ENCODE measurements at regions not wholly inside any gene's neighbourhood (a gene's known extent, or its start where the extent isn't known, plus 50 kb on each side); places are given as distances from the start of the nearest gene placed in this dataset.

DNA sequence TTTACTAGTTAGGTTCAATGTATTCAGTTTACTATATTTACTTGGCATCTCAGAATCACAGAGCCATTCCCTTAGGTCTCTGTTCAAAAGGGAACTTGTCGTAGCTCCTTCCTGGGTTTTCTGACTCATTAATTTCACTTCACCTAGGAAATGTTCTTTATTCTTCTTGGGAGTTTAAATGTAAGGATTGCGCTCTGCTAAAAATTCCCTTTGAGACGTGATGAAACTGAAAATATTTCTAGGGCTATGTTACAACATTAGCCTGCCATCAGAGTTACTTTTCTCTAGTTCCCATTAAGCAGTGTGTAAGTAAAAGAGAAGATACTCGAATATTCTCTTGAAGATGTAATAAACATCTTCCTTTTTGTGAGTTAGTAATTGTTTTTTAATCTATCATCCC lies 209.5 kb downstream of the CASP12 start:
- Histone ChIP-seq H3K9me3 (ENCODE audit: control insufficient read depth, low read length) (no peaks in the 10 kb centered on the region), H3K27ac (ENCODE audit: low read length, poor library complexity, severe bottlenecking) (no peak overlapping the region), H3K79me1 (replicated peaks; ENCODE audit: low read length, poor library complexity, severe bottlenecking) (no peaks in the 10 kb centered on the region), H2AFZ (ENCODE audit: low read depth, low read length) (no peak overlapping the region), H2AK5ac (ENCODE audit: low read length, severe bottlenecking) (no peak overlapping the region), H3K23ac (ENCODE audit: low read length in 2 of 2) (no peak overlapping the region), H2BK120ac (ENCODE audit: low read depth, low read length) (no peak overlapping the region), H3K4me1 (ENCODE audit: control insufficient read depth, insufficient read depth, low read depth, low read length) (no peaks in the 10 kb centered on the region), H2BK5ac (ENCODE audit: low read depth, low read length, poor library complexity, severe bottlenecking) (no peak overlapping the region), H3K27me3 (ENCODE audit: control insufficient read depth in 1 of 2, insufficient read depth in 1 of 2, low read length in 2 of 2) (no peaks in the 10 kb centered on the region), H3K4me2 (ENCODE audit: low read length, poor library complexity, severe bottlenecking) (no peak overlapping the region), H3K14ac (ENCODE audit: low read length in 2 of 2) (no peak overlapping the region), H3K9ac (ENCODE audit: low read length) (no peak overlapping the region), H3K18ac (ENCODE audit: low read depth in 1 of 2, low read length in 2 of 2) (no peak overlapping the region), H2BK15ac (ENCODE audit: low read depth, poor library complexity, severe bottlenecking) (no peak overlapping the region), H2BK12ac (ENCODE audit: low read length in 2 of 2) (no peak overlapping the region), H3K4ac (ENCODE audit: low read depth in 1 of 2, low read length in 2 of 2) (no peak overlapping the region), H3K36me3 (ENCODE audit: control insufficient read depth in 1 of 2, insufficient read depth in 2 of 2, low read depth in 1 of 2, low read length in 2 of 2) (no peaks in the 10 kb centered on the region), H4K8ac (ENCODE audit: low read length) (no peak overlapping the region), H3K4me3 (ENCODE audit: insufficient read depth in 1 of 2, low read depth in 1 of 2, low read length in 2 of 2) (no peak overlapping the region), H4K91ac (ENCODE audit: low read length) (no peak overlapping the region)
- no peak for DNase-seq
- WGBS: no CpG with 5 or more reads among the region's 4 CpGs

DNA sequence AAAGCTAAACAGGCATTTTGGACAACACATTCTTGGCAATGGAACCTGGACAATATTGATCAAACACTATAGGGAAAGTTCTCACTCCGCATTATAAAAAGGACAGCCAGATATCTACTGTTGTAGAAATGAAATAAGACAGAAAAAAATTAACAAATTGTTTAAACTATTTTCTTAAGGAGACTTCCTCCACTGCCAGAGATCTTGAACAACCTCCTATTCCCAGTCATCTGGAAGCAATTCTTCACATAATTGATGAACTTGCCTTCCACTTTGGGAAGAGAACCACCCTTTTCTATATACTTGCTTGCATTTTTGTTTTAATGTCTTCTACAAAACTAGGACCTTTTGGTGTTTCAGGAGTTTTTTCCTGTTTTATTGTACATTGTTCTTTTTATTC lies 216.1 kb downstream of the CASP12 start:
- H3K79me1 ChIP-seq (replicated peaks; ENCODE audit: low read length, poor library complexity, severe bottlenecking): no peaks in the 10 kb centered on the region
- H3K4me3 ChIP-seq (ENCODE audit: insufficient read depth in 1 of 2, low read depth in 1 of 2, low read length in 2 of 2): no peak overlapping the region
- no peak overlapping the region for H2BK12ac ChIP-seq (ENCODE audit: low read length in 2 of 2)
- no peak overlapping the region for H3K18ac ChIP-seq (ENCODE audit: low read depth in 1 of 2, low read length in 2 of 2)
- H3K9me3 ChIP-seq (ENCODE audit: control insufficient read depth, low read length): no peaks in the 10 kb centered on the region
- H2BK5ac ChIP-seq (ENCODE audit: low read depth, low read length, poor library complexity, severe bottlenecking): no peak overlapping the region
- H3K27me3 ChIP-seq (ENCODE audit: control insufficient read depth in 1 of 2, insufficient read depth in 1 of 2, low read length in 2 of 2): no peaks in the 10 kb centered on the region
- H4K91ac ChIP-seq (ENCODE audit: low read length): no peak overlapping the region
- no peak overlapping the region for H2BK15ac ChIP-seq (ENCODE audit: low read depth, poor library complexity, severe bottlenecking)
- no peak overlapping the region for H3K14ac ChIP-seq (ENCODE audit: low read length in 2 of 2)
- no peak overlapping the region for H3K9ac ChIP-seq (ENCODE audit: low read length)
- H2AFZ ChIP-seq (ENCODE audit: low read depth, low read length): no peak overlapping the region
- no peak overlapping the region for H2AK5ac ChIP-seq (ENCODE audit: low read length, severe bottlenecking)
- no peak overlapping the region for H3K4me2 ChIP-seq (ENCODE audit: low read length, poor library complexity, severe bottlenecking)
- no peak overlapping the region for H2BK120ac ChIP-seq (ENCODE audit: low read depth, low read length)
- H3K4me1 ChIP-seq (ENCODE audit: control insufficient read depth, insufficient read depth, low read depth, low read length): no peaks in the 10 kb centered on the region
- H3K23ac ChIP-seq (ENCODE audit: low read length in 2 of 2): no peak overlapping the region
- H4K8ac ChIP-seq (ENCODE audit: low read length): no peak overlapping the region
- H3K36me3 ChIP-seq (ENCODE audit: control insufficient read depth in 1 of 2, insufficient read depth in 2 of 2, low read depth in 1 of 2, low read length in 2 of 2): no peaks in the 10 kb centered on the region
- no peak overlapping the region for H3K4ac ChIP-seq (ENCODE audit: low read depth in 1 of 2, low read length in 2 of 2)
- no peak overlapping the region for H3K27ac ChIP-seq (ENCODE audit: low read length, poor library complexity, severe bottlenecking)
- WGBS: no CpG with 5 or more reads among the region's 1 CpG
- DNase-seq: no peak

DNA sequence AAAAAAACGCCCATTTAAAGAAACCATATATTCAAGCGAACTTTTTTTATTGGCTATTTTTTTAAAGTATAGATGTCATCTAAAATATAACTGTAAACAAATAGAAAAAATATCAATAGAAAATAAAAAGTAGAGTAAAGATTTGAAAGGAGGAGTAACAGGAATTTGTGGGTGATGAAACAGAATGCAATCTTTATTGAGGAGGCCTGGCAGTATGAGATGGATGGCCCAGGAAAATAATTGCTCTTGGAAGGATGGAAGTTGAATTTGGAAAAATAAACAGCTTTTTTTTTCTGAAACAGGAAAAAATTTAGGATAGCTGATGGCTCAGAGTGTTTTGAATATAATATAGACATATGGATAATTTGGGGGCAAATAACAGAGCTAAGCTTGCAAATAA lies 219.0 kb downstream of the CASP12 start:
- no peak for DNase-seq
- Histone ChIP-seq H3K4ac (ENCODE audit: low read depth in 1 of 2, low read length in 2 of 2) (no peak overlapping the region), H4K8ac (ENCODE audit: low read length) (no peak overlapping the region), H3K4me3 (ENCODE audit: insufficient read depth in 1 of 2, low read depth in 1 of 2, low read length in 2 of 2) (no peak overlapping the region), H4K91ac (ENCODE audit: low read length) (no peak overlapping the region), H3K18ac (ENCODE audit: low read depth in 1 of 2, low read length in 2 of 2) (no peak overlapping the region), H3K27ac (ENCODE audit: low read length, poor library complexity, severe bottlenecking) (no peak overlapping the region), H3K79me1 (replicated peaks; ENCODE audit: low read length, poor library complexity, severe bottlenecking) (no peaks in the 10 kb centered on the region), H3K9ac (ENCODE audit: low read length) (no peak overlapping the region), H2BK12ac (ENCODE audit: low read length in 2 of 2) (no peak overlapping the region), H3K9me3 (ENCODE audit: control insufficient read depth, low read length) (no peaks in the 10 kb centered on the region), H2BK5ac (ENCODE audit: low read depth, low read length, poor library complexity, severe bottlenecking) (no peak overlapping the region), H2BK15ac (ENCODE audit: low read depth, poor library complexity, severe bottlenecking) (no peak overlapping the region), H3K36me3 (ENCODE audit: control insufficient read depth in 1 of 2, insufficient read depth in 2 of 2, low read depth in 1 of 2, low read length in 2 of 2) (no peaks in the 10 kb centered on the region), H2AK5ac (ENCODE audit: low read length, severe bottlenecking) (no peak overlapping the region), H3K4me1 (ENCODE audit: control insufficient read depth, insufficient read depth, low read depth, low read length) (no peaks in the 10 kb centered on the region), H2AFZ (ENCODE audit: low read depth, low read length) (no peak overlapping the region), H2BK120ac (ENCODE audit: low read depth, low read length) (no peak overlapping the region), H3K23ac (ENCODE audit: low read length in 2 of 2) (no peak overlapping the region), H3K4me2 (ENCODE audit: low read length, poor library complexity, severe bottlenecking) (no peak overlapping the region), H3K14ac (ENCODE audit: low read length in 2 of 2) (no peak overlapping the region), H3K27me3 (ENCODE audit: control insufficient read depth in 1 of 2, insufficient read depth in 1 of 2, low read length in 2 of 2) (no peaks in the 10 kb centered on the region)
- WGBS: no CpG with 5 or more reads among the region's 2 CpGs

DNA sequence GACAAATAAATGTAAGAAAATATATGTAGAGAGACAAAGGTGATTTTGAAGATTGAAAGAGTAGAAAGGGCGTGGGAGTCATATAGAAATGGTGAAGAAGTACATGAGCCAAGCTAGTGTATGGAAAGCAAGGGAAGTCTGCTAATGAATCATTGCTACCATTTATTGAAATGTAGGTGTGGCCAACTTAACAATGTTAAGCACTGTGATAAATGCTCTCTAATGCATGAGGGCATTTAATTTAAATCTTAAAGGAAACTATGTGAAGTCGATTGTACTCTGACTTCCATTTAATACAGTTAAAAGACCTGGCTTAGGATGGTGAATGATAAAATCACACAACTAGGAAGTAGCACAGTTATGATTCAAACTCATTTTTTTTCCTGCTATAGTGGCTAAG lies 219.9 kb downstream of the CASP12 start:
- no peaks in the 10 kb centered on the region for H3K9me3 ChIP-seq (ENCODE audit: control insufficient read depth, low read length)
- WGBS: 93% methylated on average over 1 of the region's 2 CpGs
- no peaks in the 10 kb centered on the region for H3K36me3 ChIP-seq (ENCODE audit: control insufficient read depth in 1 of 2, insufficient read depth in 2 of 2, low read depth in 1 of 2, low read length in 2 of 2)
- H3K79me1 ChIP-seq (replicated peaks; ENCODE audit: low read length, poor library complexity, severe bottlenecking): no peaks in the 10 kb centered on the region
- no peak for DNase-seq
- no peak overlapping the region for H2BK120ac ChIP-seq (ENCODE audit: low read depth, low read length)
- no peak overlapping the region for H4K8ac ChIP-seq (ENCODE audit: low read length)
- no peak overlapping the region for H3K4me2 ChIP-seq (ENCODE audit: low read length, poor library complexity, severe bottlenecking)
- H3K9ac ChIP-seq (ENCODE audit: low read length): no peak overlapping the region
- no peak overlapping the region for H2AK5ac ChIP-seq (ENCODE audit: low read length, severe bottlenecking)
- no peak overlapping the region for H2BK12ac ChIP-seq (ENCODE audit: low read length in 2 of 2)
- H3K23ac ChIP-seq (ENCODE audit: low read length in 2 of 2): no peak overlapping the region
- no peak overlapping the region for H3K4me3 ChIP-seq (ENCODE audit: insufficient read depth in 1 of 2, low read depth in 1 of 2, low read length in 2 of 2)
- no peak overlapping the region for H3K18ac ChIP-seq (ENCODE audit: low read depth in 1 of 2, low read length in 2 of 2)
- no peak overlapping the region for H4K91ac ChIP-seq (ENCODE audit: low read length)
- H2BK15ac ChIP-seq (ENCODE audit: low read depth, poor library complexity, severe bottlenecking): no peak overlapping the region
- H3K14ac ChIP-seq (ENCODE audit: low read length in 2 of 2): no peak overlapping the region
- no peaks in the 10 kb centered on the region for H3K4me1 ChIP-seq (ENCODE audit: control insufficient read depth, insufficient read depth, low read depth, low read length)
- no peak overlapping the region for H2BK5ac ChIP-seq (ENCODE audit: low read depth, low read length, poor library complexity, severe bottlenecking)
- H2AFZ ChIP-seq (ENCODE audit: low read depth, low read length): no peak overlapping the region
- H3K27ac ChIP-seq (ENCODE audit: low read length, poor library complexity, severe bottlenecking): no peak overlapping the region
- no peak overlapping the region for H3K4ac ChIP-seq (ENCODE audit: low read depth in 1 of 2, low read length in 2 of 2)
- no peaks in the 10 kb centered on the region for H3K27me3 ChIP-seq (ENCODE audit: control insufficient read depth in 1 of 2, insufficient read depth in 1 of 2, low read length in 2 of 2)
